Ovary (tissue), 7 donors: ENCODE measurements at regions not wholly inside any gene's neighbourhood (a gene's known extent, or its start where the extent isn't known, plus 50 kb on each side); places are given as distances from the start of the nearest gene placed in this dataset.

Experiments
- DNase-seq, 5 donors: peaks; one replicate each; pipeline ENCODE4 v3.0.0-alpha.2; 2019 to 2020
- H3K27ac ChIP-seq, 2 donors: fragments of 200-600 bp; one replicate each; pipeline versions ENCODE4 v1.5.1 to v1.8.0; 2019 to 2022
- H3K27me3 ChIP-seq: fragments of 200-600 bp; one replicate; pipeline ENCODE4 v1.8.0; 2022
- H3K36me3 ChIP-seq: fragments of 200-600 bp; sonication (generic); one replicate; pipeline ENCODE4 v1.5.1; 2019
- H3K4me1 ChIP-seq: one replicate; pipeline ENCODE4 v1.8.1; 2013; ENCODE audit warnings: mild to moderate bottlenecking, moderate library complexity; ENCODE audit not compliant: insufficient read depth
- H3K4me3 ChIP-seq: fragments of 200-600 bp; sonication (generic); one replicate; pipeline ENCODE4 v1.5.1; 2017
- H3K9me3 ChIP-seq, 2 donors: fragments of 200-600 bp in 1 of 2; sonication (generic) in 1 of 2; one replicate each; pipeline versions ENCODE4 v1.5.1 to v1.8.1; 2013 to 2019; ENCODE audit warnings: mild to moderate bottlenecking in 1 of 2, moderate library complexity in 1 of 2
- EP300 ChIP-seq: sonication (generic); formaldehyde crosslinking; IDR thresholded peaks from one replicate; pipeline ENCODE4 v1.6.1; 2017; ENCODE audit warnings: antibody characterized with exemption
- POLR2A ChIP-seq: fragments of 450-650 bp; IDR thresholded peaks from one replicate; pipeline ENCODE4 v1.6.1; 2017; ENCODE audit warnings: antibody characterized with exemption, mild to moderate bottlenecking, moderate library complexity
- WGBS, 3 donors: extraction: QIAGEN DNeasy Blood & Tissue Kit in 1 of 3; methylation state at CpG; one replicate each; pipeline versions ENCODE4 v1.1.5 to v1.1.7; 2013 to 2017; 5-methylcytosine and 5-hydroxymethylcytosine counted together
- intact Hi-C, 4 donors: fragments of 100-400 bp; cut with DNase I; formaldehyde crosslinking; loops; one replicate each; pipeline versions ENCODE4 v1.11.0 to v1.15.1; 2022 to 2023
- TF ChIP-seq, protein P1 (sequence below), 3 donors: fragments of 450-650 bp in 2 of 3; fragments of 200-600 bp in 1 of 3; IDR thresholded peaks; one replicate each; pipeline versions ENCODE4 v1.5.1 to v1.8.0; 2016 to 2022; ENCODE audit warnings: antibody characterized with exemption in 3 of 3, mild to moderate bottlenecking in 1 of 3
- donor health status: DM: no; HTN: no; CAD: no; lungs with moderate emphysema.
- donor health status: DM: no; HTN: no; CAD: no.
- donor health status: Bipolar disorder and iron deficiency.
- donor health status: DM: no; HTN: no; CAD: no.
- donor health status: DM: yes; HTN: yes; CAD: no.

DNA sequence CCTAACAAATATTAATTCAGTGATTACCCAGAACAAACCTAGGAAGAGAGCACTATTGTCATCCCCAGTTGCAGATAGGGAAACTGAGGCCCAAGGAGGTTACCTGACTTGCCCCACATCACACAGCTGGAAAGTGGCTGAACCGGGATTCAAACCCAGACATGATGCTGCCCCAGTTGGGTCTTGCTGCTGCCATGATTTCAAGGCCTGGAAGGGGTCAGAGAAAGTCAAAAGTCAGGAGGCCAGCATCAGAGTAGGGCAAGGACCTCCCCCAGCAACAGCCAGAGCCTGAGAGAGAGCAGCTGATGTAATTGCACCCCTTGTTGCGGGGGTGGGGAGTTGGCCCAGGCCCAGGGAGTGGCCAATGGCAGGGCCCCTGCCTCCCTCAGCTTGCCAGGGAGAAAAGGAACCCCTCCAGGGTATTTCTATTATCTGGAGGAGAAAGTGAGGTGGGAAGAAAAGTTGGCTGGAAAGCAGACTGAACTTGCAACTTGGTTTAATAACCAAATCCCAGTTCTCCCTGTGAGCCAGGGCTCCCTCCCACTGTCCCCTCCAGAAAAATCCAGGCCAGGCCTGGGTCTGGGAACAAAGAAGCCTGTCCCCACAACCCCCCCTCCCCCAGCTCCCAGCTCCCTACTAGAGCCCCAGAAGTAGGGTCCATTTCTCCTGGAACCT is 83.6 kb downstream of the MRPL14 start:
- no peak for TF ChIP-seq EP300
- TF ChIP-seq, protein P1, sequence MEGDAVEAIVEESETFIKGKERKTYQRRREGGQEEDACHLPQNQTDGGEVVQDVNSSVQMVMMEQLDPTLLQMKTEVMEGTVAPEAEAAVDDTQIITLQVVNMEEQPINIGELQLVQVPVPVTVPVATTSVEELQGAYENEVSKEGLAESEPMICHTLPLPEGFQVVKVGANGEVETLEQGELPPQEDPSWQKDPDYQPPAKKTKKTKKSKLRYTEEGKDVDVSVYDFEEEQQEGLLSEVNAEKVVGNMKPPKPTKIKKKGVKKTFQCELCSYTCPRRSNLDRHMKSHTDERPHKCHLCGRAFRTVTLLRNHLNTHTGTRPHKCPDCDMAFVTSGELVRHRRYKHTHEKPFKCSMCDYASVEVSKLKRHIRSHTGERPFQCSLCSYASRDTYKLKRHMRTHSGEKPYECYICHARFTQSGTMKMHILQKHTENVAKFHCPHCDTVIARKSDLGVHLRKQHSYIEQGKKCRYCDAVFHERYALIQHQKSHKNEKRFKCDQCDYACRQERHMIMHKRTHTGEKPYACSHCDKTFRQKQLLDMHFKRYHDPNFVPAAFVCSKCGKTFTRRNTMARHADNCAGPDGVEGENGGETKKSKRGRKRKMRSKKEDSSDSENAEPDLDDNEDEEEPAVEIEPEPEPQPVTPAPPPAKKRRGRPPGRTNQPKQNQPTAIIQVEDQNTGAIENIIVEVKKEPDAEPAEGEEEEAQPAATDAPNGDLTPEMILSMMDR (IDR thresholded peaks at IDR 0.05) = no peak
- TF ChIP-seq POLR2A = no peak
- DNase-seq = no peak
- H3K36me3 ChIP-seq = no peaks in the 10 kb centered on the region
- H3K4me3 ChIP-seq = no peak overlapping the region
- no peaks in the 10 kb centered on the region for H3K4me1 ChIP-seq
- intact Hi-C loops = no loop called here
- 77 to 84% (median 79%) methylated on average over 2 of the region's 2 CpGs for WGBS, 3 donors
- no peaks in the 10 kb centered on the region for H3K9me3 ChIP-seq
- no peaks in the 10 kb centered on the region for H3K27me3 ChIP-seq
- no peak overlapping the region for H3K27ac ChIP-seq

DNA sequence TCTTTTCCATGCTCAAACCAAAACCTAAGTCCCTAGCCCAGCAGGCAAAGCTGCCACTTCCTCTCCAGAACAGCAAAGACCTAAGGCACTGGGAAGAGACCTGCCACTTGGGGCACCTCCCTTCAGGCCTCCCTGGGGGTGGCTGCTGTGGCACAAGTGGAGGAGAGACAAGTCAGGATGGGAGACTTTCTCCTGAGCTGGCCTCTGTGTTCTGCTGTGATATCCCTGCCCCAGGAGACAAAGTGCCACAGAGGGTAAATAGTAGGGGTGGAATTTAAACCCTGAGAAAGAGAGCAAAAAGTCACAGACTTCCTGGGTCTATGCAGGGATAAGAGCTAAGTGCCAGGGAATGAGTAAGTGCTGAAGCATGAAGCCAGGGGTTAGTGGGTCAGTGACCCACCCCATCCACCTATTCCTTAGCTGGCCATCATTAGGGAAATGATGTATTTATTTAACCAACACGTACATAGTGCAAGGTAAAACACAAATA is 84.2 kb downstream of the MRPL14 start:
- no peaks in the 10 kb centered on the region for H3K36me3 ChIP-seq
- intact Hi-C loops = no loop called here
- H3K27me3 ChIP-seq = no peaks in the 10 kb centered on the region
- 79 to 81% (median 81%) methylated on average over 1 of the region's 1 CpG for WGBS, 3 donors
- H3K4me1 ChIP-seq = no peaks in the 10 kb centered on the region
- no peak overlapping the region for H3K4me3 ChIP-seq
- TF ChIP-seq EP300 = no peak
- TF ChIP-seq POLR2A = no peak
- TF ChIP-seq, protein P1 (IDR thresholded peaks at IDR 0.05) = no peak
- H3K9me3 ChIP-seq = no peaks in the 10 kb centered on the region
- H3K27ac ChIP-seq = no peak overlapping the region
- DNase-seq = no peak

DNA sequence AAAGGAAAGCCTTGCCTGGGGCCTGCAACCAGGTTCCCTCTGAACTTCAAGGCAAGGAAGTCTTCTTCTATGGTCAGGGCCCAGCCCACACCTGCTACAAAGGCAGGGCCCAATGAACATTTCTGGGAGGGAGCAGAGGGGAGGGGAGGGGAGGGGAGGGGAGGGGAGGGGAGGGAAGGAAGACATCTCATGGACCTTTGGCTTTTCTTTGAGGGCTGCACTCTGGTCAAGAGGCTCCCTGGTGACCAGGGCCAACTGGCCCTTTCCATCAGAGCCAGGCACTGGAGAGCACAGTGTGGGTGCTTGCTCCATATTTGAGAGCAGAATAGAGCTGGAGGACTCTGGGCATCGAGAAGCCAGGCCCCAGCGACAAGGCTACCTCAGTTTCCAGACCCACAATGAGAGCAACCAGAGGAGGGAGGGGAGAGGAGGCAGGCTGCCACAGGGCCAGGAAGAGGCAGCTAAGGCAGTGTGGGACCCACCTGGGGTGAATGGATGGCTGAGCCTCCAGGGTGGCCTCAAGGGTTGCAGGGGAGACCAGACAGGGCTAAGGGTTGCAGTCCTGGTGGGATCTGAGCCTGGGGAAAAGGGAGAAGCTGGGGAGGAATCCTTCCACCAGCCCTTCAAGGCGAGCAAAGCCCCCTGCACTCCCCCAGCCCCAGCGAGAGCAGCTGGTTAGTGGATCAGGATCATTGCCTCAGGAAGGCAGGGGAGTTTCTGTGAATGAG is 84.8 kb downstream of the MRPL14 start:
- Histone ChIP-seq H3K27ac (no peak overlapping the region), H3K27me3 (no peaks in the 10 kb centered on the region), H3K4me3 (no peak overlapping the region), H3K9me3 (no peaks in the 10 kb centered on the region), H3K36me3 (no peaks in the 10 kb centered on the region), H3K4me1 (no peaks in the 10 kb centered on the region)
- TF ChIP-seq POLR2A (no peak), EP300 (no peak)
- TF ChIP-seq, protein P1 (IDR thresholded peaks at IDR 0.05) = no peak
- no peak for DNase-seq
- intact Hi-C loops = no loop called here
- 90 to 96% (median 93%) methylated on average over 4 of the region's 4 CpGs for WGBS, 3 donors

DNA sequence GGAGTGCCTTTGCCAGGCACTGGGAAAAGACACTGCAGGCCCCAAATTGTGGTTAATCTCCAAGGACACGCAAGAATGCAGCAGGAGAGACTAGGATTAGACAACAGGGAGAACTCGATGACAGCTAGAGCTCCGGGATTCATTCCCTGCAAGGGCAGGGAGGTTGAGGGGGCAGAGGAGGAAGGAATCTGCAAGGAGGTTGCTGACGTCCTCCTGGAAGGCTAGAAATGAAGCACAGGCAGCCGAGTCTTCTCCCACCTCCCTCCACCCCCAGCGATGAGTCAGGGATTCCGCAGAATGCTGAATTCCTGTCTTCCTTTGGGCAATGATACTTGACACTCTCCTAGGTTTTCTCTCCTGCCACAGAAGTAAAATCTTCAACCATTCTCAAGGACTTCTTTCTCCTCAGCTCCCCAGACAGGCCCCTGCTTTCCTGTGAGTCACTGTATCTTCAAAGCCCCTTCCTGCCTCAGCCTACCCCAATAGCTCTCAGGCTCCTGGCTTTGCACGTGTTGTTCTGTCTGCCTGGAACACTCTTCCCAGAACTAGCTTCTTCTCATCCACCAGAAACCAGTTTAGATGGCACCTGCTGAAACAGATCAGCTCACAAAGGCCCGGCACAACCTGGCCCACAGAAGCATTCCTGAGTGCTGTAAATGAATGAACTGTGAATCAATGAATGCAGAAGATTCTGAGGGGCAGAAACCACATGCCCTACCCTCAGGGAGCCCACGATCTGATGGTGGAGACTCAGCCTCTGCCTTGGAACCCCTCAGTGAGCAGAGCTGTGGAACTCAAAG is 85.6 kb downstream of the MRPL14 start:
- Histone ChIP-seq H3K4me1 (no peaks in the 10 kb centered on the region), H3K9me3 (no peaks in the 10 kb centered on the region), H3K4me3 (no peak overlapping the region), H3K36me3 (no peaks in the 10 kb centered on the region), H3K27me3 (no peaks in the 10 kb centered on the region), H3K27ac (no peak overlapping the region)
- DNase-seq = peak in 3 of 5 donors; percentile 36 to 54 (median 42)
- TF ChIP-seq, protein P1 (IDR thresholded peaks at IDR 0.05) = no peak
- TF ChIP-seq EP300 (no peak), POLR2A (no peak)
- intact Hi-C loops = no loop called here
- WGBS, 3 donors = 23 to 31% (median 24%) methylated on average over 10 of the region's 10 CpGs
